Inflammatory macrophage (primary cell): ENCODE measurements at regions not wholly inside any gene's neighbourhood (a gene's known extent, or its start where the extent isn't known, plus 50 kb on each side); places are given as distances from the start of the nearest gene placed in this dataset.

Source experiments
- DNase-seq, 2 donors: peaks; one replicate each; pipeline ENCODE4 v3.0.0-alpha.2; 2020 to 2022

DNA sequence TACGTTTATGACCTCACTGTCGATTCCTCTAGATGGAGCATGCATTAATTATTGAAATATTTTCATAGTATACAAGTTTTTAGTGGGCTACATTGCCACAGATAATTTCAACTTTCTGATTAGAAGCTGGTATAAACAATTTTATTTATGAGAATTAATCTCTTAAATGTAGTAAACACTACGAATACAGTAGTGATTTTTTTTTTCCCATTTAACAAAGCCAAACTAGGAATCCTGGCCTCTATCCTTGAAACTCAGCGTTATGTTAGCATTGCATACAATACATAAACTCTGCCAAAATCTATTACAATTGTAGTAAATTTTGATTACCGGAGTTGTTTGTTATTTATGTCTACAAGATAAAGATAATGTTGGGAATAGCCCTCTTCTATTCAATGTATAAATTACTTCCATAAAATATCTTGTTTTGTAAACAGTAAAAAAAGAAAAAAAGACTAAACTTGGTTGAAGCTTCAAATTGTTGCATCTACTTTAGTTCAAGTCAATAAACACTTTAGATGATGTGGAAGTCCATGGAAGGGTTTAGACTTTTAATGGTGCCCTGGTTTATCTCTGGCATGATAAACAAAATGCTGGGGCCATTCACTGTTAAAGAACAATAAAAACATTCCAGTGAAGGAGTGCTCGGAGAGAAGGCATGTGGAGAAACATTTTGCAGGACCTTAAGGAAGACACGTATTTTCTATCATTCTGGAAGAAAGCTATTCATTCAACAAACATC is 77.3 kb upstream of the NR2F2 start:
- DNase-seq: no peak

DNA sequence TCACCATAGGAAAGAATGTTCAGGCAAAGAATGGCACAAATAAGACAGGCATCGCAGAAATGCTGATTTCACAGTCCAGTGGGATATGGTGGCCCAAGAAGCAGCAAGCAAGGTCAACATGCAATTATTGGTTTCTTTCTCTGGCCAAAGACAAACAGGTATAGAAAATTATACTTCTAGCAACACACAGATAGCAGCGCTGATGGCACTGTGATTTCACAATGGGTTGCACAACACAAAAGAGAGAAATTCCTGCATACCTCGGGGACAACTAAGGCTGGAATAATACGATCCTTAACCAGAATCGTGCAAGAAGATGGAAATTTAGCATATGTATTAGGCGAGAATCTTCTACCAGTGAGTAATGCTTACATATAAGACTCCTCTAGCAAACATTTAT is 76.3 kb upstream of the NR2F2 start:
- DNase-seq: no peak

DNA sequence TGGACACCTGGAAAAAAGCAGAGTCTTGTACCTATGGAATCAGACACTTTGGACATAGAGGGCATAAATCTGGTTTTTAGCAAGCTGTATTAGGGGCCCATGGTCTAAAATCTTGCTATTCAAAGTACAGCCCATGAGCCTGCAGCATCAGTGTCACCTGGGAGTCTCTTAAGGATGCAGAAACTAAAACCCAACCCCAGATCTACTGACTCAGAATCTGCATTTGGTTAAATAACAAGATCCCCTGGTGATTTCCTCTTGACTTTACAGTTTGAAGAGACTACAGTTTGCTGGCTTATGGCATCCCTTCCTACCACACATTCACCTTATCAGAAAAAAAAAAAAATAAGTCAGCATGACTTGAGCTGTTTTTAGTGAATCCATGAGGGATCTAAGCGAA is 74.9 kb upstream of the NR2F2 start:
- no peak for DNase-seq

DNA sequence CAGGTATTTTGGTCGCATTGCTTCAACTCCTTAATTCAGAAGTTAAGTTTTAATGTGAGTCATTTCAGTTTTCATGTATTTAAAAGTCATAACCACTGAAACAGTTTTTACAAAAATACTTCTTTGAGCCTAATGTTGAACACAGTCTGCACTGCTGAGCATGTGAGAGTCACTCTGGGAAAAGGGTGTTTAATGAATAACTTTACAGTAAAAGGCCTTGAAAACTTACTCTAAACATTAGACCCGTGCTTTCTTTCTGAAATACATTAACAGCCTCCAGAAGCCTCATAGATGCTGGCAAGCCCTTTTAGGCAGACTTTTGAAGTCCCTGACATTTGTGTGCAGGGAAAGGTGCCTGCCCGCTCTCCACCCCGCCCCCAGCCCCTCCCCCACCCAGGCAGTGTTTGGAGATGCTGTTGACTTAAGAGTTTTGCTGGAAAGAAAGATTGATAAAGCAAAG is 68.9 kb upstream of the NR2F2 start:
- no peak for DNase-seq

DNA sequence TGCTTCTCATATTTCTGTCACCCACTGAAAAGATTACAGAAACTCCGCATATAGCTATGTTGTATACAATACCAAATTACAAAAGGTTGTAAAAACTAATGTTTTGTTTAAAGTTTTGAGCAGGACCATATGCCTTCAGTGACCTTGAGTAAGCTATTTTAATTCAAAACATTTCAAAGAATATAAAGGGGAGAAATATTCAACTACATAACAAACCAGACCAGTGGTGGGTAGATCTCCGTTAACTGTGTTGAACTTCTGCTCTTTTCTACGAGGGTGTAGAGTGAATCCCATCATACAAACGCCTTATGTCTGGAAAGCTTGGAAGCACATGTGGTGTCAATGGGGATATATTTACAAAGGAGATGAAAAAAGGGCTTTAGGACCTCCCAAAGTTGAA is 68.4 kb upstream of the NR2F2 start:
- no peak for DNase-seq

DNA sequence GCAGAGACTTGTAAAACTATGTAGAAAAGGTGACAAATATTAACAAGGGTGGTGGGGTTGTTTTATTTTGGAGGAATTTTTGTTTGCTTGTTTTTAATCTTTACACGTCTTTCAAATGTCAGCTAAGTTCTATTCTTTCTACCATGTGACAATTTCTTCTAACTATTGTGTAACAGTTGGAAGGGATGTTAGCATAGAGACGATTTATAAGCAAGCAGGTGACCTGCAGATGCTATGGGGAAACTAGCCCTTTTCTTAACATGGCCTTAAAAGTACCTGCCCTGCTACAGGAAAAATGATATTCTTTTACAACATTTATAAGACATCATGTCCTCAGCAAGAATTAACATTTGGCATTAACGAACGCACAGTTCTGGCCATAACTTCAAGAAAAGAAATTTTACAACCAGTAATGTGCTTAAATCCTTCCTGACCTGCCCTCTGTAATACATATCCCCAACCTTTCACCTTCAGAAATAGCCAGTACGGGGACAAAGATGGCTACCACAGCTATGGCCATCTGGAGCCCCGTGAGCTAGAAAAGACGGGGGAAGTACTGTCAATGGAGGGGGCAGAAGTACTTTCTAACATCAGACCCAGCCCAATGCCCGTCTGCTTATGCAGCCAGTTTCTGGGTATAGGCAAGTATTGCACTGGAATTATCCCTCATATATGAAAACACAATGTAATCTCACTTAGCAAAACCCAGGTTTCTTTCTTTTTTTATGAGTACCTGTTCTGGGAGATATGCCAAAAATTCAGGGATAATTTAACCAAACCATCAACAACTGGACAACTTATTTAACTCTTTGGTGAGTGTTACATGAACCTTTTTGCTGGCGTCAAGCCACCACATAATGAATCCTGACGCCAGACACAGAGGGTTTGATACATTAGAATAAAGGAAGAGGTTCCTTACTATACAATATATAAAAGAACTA is 67.7 kb upstream of the NR2F2 start:
- DNase-seq: no peak

DNA sequence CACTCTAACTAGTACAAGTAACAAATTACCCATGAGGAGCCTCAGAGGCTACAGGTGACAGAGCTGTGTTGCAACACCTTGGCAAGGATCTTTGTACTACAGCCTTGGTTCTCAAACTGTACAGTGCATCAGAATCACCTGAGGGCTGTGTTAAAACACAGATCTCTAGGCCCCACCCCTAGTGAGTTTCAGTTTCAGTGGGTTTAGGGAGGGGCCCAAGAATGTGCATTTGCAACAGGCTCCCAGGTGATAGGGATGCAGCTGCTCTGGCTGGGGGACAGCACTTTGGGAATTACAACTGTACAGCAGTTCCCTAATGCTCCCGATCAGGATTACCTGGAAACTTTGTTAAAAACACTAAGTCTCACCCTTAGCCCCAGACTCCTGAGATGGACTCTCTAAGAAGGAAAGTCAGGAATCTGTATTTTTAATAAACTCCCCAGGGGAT is 66.1 kb upstream of the NR2F2 start:
- DNase-seq: no peak

DNA sequence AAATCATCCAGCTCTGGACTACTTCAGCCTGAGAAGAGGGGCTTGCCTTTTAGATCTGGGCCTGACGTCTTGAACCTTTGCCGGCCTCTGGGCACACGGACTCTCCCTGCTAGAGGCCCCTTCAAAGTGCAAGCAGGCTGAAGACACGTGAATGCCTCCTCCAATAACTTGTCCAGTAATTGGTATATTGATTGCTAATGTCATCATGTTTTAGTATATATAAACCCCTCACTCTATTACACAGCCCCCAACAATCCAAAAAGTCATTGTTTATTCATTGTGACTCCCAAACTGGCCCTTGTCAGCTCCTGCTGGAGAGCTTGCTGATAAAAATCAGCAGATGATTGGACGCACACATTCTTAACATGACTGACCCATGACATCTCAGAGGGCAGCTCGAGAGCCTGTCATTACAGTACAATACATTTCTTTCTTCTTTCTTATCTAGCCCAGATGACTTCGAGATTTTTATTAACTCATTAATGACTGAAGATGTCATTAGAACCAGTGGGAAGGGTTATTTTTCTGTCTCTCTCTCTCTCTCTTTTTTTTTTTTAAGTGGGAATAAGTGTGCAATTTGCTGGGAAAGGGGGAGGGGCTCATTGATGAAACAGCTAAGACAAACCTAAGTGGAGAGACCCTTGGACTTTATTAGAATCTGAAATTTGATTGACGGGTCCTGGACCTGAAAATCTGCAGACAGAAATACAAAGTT is 65.5 kb upstream of the NR2F2 start:
- no peak for DNase-seq

DNA sequence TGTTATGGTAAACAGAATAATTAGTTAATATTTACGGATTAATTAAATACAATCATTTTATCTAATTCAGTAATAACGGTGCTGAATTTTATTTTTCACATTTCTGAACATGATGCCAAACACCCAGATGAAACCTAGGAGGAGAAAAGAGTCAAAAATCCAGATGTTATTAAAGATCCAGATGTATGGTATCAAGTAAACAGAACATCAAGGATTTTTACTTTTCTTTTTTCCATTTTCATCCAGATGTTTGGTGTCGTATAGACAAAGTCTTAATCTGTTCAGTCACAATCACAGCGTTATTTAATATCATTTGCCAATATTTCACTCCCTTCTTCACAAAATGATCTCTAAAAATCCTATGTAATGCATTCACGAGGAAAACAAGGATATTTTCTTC is 64.0 kb upstream of the NR2F2 start:
- no peak for DNase-seq

DNA sequence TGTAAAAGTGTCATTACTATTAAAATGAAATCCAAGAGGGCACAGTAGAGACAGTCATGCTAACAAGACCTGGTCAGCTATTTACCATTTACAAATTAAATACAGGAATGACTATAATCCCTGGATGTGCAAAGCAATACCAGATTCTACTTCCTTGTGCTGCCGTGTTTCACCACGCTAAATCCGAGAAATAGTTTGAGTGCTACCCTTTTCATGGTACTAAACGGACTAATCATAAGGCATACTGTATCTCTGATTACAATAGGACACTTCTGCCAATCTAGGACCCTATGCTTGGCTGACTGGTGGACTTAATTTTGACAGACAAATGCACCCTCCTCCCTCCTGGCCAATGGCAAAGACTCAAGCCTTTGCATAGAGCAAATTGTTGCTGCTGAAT is 63.0 kb upstream of the NR2F2 start:
- no peak for DNase-seq

DNA sequence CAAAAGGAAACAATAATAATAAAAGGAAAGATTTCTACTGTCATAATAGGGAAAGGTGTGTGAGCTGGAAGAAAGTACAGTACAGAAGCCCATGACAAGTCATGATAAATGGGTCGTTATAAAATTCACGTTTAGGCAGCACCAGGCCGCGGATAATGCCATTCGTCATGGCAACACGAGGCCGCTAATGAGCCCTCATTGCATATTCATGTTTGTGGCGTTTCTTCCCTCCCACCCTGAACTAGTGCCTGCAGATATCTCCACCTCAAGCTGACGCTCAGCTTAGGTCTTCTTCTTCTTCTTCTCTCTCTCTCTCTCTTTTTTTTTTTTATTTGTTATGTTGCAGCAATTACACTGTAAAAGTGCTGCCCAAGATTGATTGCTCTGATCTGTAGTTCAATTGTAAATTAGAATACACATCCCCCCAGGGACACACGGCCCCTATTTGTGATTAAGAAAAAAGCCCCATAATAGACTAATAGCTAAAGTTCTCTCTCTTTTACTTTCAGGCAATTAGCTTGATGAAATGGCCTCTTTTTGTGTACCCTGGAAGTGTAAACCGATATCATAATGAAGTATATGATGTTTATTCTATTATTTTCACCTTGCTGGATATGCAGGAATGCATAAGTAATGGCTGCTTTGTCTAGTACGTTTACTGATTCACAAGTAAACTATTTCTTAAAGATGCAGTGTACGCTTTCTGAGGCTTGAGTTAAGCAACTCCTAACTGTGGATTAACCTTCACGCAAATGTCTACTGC is 61.9 kb upstream of the NR2F2 start:
- DNase-seq: no peak

DNA sequence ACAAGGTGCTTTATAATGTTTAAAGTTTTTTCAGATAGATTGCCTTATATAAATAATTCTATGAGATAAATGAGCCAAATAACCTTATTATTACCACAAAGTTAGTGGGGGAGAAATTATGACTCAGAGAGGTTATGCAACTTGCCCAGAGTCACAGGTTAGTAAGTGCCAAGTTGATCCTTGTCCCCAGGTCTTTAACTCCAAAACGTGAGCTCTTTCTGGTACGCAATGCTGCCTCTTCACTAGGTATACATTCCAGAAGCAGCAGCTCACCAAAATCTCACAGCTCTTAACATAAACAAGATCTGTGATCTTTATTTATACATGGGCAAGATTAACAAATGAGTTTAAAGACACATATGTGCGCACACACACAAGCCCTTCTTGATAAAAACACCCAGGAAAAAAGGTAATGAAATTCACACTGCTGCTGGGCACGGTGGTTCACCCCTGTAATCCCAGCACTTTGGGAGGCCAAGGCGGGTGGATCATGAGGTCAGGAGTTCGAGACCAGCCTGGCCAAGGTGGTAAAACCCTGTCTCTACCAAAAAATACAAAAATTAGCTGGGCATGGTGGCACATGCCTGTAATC is 59.8 kb upstream of the NR2F2 start:
- DNase-seq: no peak

DNA sequence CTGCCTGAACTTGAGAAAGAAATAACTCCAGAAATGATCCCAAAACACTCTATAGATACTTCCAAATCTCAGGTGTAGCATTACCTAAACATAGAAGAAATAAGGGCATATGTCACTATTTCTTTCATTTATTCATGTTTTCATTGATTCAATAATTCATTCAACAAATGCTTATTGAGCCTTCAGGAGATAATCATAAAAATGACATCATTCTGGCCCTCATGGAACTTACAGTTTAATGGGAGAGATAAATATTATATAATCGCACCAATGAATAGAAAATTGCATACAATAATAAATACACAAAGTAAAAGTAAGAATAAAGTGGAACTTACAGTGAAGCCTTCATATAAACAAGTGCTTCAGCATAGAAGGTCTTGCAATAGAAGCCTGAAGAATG is 58.1 kb upstream of the NR2F2 start:
- DNase-seq: no peak

DNA sequence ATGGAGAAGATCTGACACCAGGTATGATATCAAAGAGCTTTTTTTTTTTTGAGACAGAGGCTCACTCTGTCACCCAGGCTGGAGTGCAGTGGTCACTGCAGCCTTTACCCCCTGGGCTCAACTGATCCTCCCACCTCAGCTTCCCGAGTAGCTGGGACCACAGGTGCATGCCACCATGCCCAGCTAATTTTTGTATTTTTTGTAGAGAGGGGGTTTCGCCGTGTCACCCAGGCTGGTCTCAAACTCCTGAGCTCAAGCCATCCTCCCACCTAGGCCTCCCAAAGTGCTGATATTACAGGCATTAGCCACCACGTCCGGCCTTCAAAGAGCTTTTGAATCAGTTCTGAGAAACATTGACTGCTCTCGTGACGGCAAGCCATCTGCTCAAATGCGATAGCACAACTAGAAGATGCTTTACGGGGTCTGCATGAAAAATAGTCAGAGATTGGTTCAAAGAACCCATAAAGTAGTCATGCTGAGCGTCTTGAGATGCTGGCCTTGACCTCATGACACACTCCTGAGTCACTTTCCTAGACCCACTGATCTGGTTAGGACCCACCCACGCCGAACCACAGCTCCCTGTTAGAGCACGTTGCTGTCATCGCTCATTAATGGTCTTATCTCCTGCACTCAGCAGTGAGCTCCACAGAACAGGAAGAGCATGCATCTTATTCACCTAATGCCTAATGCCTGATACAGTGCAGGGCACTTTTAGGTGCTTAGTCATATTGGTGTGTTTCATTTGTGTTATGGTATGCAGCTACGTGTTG is 57.0 kb upstream of the NR2F2 start:
- no peak for DNase-seq

DNA sequence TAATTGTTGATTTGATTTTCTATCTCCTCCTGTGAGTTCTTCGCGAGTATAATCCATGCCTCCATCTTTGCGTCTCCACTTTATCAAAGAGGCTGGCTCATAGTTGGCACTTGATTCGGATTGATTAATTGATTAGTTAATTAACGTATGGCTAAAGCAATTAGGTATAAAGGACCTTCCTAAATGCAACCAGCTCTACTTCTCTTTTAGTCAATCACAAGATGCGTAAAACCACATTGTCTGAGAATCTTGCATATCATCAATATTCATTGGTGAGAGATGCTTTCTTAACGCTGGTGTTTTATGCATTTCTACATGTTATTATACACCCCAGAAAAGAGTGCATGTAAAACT is 56.4 kb upstream of the NR2F2 start:
- no peak for DNase-seq

DNA sequence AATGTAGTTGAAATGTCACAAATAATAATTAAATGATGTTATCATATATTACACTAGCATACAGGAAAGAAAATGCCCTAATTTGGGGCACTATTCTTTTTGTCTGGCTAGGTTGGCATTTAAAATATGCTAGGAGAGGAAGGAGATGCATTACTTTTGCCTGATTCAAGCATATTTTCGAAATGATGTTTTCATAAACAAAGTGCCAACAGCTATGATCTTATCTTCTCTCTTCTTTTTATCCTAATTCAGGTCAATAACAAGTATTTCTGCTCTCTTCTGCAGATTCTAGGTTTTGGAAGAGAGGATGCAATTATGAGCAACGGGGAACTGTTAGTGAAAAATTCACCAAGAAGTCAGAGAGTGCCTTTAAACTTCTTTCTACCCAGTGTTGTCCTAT is 55.8 kb upstream of the NR2F2 start:
- DNase-seq: no peak

DNA sequence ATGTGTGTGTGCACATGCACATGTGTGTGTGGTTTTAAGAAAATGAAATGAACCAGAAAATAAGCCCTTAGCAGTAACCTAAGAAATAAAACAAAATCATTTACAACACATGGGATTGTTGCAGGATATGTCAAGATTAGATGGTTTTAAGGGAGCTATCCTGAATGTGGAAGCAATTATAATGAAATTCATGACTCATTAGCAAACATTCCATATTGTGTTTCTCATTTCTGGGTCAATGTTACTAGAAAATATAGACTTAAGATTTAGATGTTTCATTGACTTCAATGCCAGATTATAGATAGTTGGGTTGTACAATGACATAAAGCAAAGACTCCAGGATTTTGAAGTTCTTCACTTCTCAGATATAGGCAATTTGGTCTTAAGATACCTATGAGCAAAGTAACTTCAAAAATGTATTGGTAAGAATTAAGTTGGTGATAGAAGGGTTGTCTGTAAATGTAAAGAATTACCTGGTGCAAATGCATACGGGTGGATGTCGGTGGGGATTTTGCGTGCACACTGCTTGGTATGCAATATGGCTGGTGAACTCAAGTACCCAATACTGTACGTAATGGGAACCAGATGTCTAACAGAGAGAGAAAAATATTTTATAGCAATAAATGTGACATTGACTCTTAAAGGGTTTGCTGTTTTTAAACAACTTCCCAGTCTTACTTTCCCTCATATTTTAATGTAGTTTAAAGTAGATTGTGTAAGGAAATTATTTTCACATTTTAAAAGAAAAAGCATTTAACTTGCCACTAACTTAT is 53.9 kb upstream of the NR2F2 start:
- no peak for DNase-seq
